Left ventricle myocardium inferior (tissue), 1 donor: ENCODE measurements at regions not wholly inside any gene's neighbourhood (a gene's known extent, or its start where the extent isn't known, plus 50 kb on each side); places are given as distances from the start of the nearest gene placed in this dataset.

ENCODE experiments used
- DNase-seq: peaks from one replicate; pipeline ENCODE4 v3.0.0-alpha.2; 2020
- H3K27ac ChIP-seq: fragments of 200-600 bp; replicated peaks from 2 replicates; pipeline ENCODE4 v1.8.0; 2021
- H3K27me3 ChIP-seq: fragments of 200-600 bp; 2 replicates; pipeline ENCODE4 v1.8.0; 2021; ENCODE audit warnings: low read depth
- H3K36me3 ChIP-seq: fragments of 200-600 bp; 2 replicates; pipeline ENCODE4 v1.8.0; 2021
- H3K4me1 ChIP-seq: fragments of 200-600 bp; 2 replicates; pipeline ENCODE4 v1.8.0; 2021
- H3K4me3 ChIP-seq: fragments of 200-600 bp; 2 replicates; pipeline ENCODE4 v1.8.0; 2021; ENCODE audit warnings: mild to moderate bottlenecking, moderate library complexity
- H3K9me3 ChIP-seq: fragments of 200-600 bp; replicated peaks from 2 replicates; pipeline ENCODE4 v1.8.0; 2021
- CTCF ChIP-seq: fragments of 200-600 bp; IDR thresholded peaks from 2 replicates; pipeline ENCODE4 v1.8.0; 2021; ENCODE audit warnings: antibody characterized with exemption, mild to moderate bottlenecking, borderline replicate concordance
- intact Hi-C: fragments of 100-400 bp; cut with micrococcal nuclease; formaldehyde crosslinking; loops from one replicate; pipeline ENCODE4 v1.11.0; 2022
- donor health status: DM: no; HTN: yes; CAD: no; lungs with severe emphysema.

GRCh38 chr2:10504994-10505820 lies 57.1 kb upstream of the ODC1 start:
- Histone ChIP-seq H3K27ac (no peak overlapping the region), H3K4me3 (no peak overlapping the region), H3K9me3 (peaks cover 6% of the 10 kb centered on the region), H3K36me3 (no peaks in the 10 kb centered on the region), H3K27me3 (peaks cover 16% of the 10 kb centered on the region), H3K4me1 (no peaks in the 10 kb centered on the region)
- no peak for TF ChIP-seq CTCF
- DNase-seq: no peak
- intact Hi-C loops: no loop called here

- H3K36me3 ChIP-seq: no peaks in the 10 kb centered on the region
- intact Hi-C loops: no loop called here
- no peak overlapping the region for H3K4me3 ChIP-seq
- DNase-seq: no peak
- no peak for TF ChIP-seq CTCF
- no peaks in the 10 kb centered on the region for H3K4me1 ChIP-seq
- peaks cover 16% of the 10 kb centered on the region for H3K27me3 ChIP-seq
- H3K9me3 ChIP-seq: peaks cover 2% of the 10 kb centered on the region
- no peak overlapping the region for H3K27ac ChIP-seq
These were observed 56.4 kb upstream of the ODC1 start for GRCh38 chr2:10504370-10504993.

GRCh38 chr2:10502803-10503107 lies 54.6 kb upstream of the ODC1 start:
- no peak for DNase-seq
- Histone ChIP-seq H3K27me3 (peaks cover 31% of the 10 kb centered on the region), H3K9me3 (no peaks in the 10 kb centered on the region), H3K36me3 (no peaks in the 10 kb centered on the region), H3K4me3 (no peak overlapping the region), H3K27ac (no peak overlapping the region), H3K4me1 (no peaks in the 10 kb centered on the region)
- intact Hi-C loops: no loop called here
- TF ChIP-seq CTCF: no peak

GRCh38 chr2:10501980-10502802 lies 54.1 kb upstream of the ODC1 start:
- no peak for DNase-seq
- no peaks in the 10 kb centered on the region for H3K4me1 ChIP-seq
- no peak overlapping the region for H3K4me3 ChIP-seq
- H3K9me3 ChIP-seq: no peaks in the 10 kb centered on the region
- intact Hi-C loops: no loop called here
- no peaks in the 10 kb centered on the region for H3K36me3 ChIP-seq
- H3K27me3 ChIP-seq: peaks cover 36% of the 10 kb centered on the region
- no peak for TF ChIP-seq CTCF
- H3K27ac ChIP-seq: no peak overlapping the region

- Histone ChIP-seq H3K4me3 (no peak overlapping the region), H3K27me3 (peaks cover 43% of the 10 kb centered on the region), H3K27ac (no peak overlapping the region), H3K36me3 (no peaks in the 10 kb centered on the region), H3K9me3 (no peaks in the 10 kb centered on the region), H3K4me1 (no peaks in the 10 kb centered on the region)
- intact Hi-C loops: no loop called here
- DNase-seq: no peak
- no peak for TF ChIP-seq CTCF
These were observed 53.4 kb upstream of the ODC1 start for GRCh38 chr2:10501451-10501961.
